ENCODE measurements at regions not wholly inside any gene's neighbourhood (a gene's known extent, or its start where the extent isn't known, plus 50 kb on each side); places are given as distances from the start of the nearest gene placed in this dataset.
"Not testable (repeated sequence)": the region's sequence is repeated elsewhere in the genome, so short reads cannot be mapped to it uniquely, and the experiment has no call there.

DNA sequence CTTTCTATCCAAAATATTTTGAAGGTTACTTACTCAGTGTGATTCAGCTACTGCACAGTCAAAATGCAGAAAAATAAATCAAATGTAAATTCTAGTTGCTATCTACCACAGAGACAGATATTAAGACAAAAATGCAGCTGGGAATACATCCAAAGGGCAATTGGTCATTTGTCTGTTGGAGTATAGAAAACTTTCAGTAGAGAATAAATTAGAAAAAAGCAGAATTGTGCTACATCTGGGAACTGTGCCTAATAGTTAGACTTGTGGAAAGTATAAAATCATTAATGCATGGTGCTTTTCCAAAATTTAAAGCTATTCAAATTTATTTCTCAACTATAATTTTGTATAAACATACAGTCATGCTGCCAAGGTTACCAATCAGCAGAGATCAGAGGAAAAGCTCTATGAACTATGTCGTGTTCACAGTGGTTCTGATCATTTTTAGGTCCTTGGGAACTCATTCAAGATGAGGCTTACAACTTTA is 1635.8 kb downstream of the PCDH9 start:
- DNase-seq, result peak; percentile 36

- DNase-seq, result no peak
Measured at GRCh38 chr13:65593298-65593874, 1636.8 kb downstream of the PCDH9 start.

DNA sequence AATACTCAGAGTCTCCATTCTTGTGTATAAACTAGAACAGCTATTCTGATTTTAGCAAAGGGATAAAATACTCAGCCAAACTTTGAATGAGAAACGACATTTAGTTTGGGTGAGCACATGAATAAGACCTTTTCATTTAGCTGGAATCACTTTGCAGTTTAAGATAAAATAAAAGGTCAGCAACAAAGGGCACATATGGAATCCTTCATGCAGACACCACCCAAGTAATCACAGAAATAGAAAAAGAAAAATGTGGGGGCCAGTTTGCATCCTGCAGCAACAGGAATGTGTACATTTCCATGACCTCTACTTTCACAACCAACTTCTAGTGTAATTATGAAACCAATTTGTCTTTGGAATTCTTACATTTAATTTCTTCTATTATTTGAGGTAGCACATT is 1637.4 kb downstream of the PCDH9 start:
- no peak for DNase-seq

DNA sequence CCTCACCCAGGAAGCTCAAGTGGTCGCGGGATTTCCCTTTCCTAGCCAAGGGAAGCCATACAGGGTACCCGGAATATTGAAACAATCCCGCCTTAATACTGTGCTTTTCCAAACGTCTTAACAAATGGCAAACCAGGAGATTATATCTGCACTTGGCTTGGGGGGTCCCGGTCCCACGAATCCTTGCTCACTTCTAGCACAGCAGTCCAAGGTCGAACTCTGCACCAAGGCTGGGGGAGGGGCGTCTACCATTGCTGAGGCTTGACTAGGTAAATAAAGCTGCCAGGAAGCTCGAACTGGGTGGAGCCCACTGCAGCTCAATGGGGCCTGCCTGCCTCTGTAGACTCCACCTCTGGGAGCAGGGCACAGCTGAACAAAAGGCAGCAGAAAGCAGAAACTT is 1644.8 kb downstream of the PCDH9 start:
- no peak for DNase-seq

GRCh38 chr13:65584126-65584525 is 1646.0 kb downstream of the PCDH9 start:
- DNase-seq, result no peak

DNA sequence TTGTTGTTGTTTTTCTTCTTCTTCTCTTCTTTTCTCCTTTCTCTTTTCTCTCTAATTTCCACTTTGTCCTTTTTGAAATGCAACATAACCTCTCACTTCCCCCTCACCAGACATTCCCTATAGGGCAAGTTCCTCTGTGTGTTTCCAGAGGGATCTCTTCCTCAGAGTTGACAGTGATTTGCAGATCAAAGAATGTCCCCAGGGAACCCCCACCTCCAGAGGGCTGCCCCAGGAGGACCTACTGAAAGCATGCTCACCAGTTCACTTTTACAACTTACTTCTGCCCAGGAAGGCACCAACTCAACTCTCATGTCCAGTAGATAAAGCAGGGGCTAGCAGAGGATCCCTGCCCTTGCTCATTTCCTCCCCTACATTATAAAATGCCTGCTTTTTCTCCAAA is 1648.0 kb downstream of the PCDH9 start:
- DNase-seq, result no peak

DNA sequence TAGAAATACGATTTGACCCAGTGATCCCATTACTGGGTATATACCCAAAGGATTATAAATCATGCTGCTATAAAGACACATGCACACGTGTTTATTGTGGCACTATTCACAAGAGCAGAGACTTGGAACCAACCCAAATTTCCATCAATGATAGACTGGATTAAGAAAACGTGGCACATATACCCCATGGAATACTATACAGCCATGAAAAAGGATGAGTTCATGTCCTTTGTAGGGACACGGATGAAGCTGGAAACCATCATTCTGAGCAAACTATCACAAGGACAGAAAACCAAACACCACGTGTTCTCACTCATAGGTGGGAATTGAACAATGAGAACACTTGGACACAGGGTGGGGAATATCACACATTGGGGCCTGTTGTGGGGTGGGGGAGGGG is 1665.6 kb downstream of the PCDH9 start:
- not testable (repeated sequence) for DNase-seq

GRCh38 chr13:65562305-65562704 is 1667.8 kb downstream of the PCDH9 start:
- DNase-seq, result no peak

GRCh38 chr13:65560936-65561335 is 1669.2 kb downstream of the PCDH9 start:
- no peak for DNase-seq

DNA sequence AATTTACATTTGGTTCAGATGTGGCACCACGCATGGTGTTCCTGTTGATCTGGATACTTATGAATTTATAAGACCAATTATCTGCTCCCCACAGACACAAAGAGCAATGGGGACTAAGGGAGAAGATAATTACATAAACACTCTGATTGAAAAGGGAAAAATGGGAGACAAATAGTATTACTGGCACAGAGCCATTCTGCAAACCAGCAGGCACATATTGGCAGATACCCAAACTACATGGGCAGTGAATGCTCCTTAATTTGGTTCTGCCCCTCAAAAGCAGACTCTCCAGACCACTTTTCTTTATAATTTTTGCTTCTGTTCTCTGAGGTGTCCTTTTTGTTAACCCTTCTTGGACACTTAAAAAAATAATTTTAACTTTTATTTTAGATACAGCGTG is 1674.2 kb downstream of the PCDH9 start:
- peak; percentile 3 for DNase-seq

GRCh38 chr13:65553096-65553727 is 1676.9 kb downstream of the PCDH9 start:
- no peak for DNase-seq

DNA sequence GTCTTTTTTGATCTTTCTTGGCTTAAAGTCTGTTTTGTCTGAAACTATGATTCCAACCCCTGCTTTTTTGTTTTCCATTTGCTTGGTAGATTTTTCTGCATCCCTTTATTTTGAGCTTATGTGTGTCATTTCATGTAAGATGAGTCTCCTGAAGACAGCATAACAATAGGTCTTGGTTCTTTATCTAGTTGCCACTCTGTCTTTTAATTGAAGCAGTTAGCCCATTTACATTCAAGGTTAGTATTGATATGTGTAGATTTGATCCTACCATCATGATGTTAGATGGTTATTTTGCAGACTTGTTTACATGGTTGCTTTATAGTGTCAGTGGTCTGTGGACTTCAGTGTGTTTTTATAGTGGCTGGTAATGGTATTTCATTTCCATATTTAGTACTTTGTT is 1678.9 kb downstream of the PCDH9 start:
- DNase-seq, result no peak

DNA sequence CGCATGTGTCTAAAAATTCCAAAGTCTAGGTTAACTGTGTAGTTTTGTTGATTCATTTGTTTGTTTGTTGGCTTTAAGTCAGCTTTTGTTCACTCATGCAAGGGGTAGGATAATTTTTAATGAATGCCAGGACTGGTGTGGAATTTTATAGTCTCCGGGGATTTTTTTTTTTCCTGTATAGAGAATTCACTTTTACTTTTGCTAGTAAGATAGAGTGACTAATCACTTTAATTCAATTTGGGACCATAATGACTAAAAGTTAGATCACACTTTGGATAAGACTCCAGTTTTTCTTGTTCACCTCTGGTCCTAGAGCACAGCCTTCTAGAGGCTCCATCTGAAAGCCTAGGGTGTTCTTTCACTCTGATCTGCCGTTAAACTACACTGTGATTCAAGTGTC is 1690.0 kb downstream of the PCDH9 start:
- DNase-seq, result no peak

- no peak for DNase-seq
Measured at GRCh38 chr13:65535370-65535769, 1694.8 kb downstream of the PCDH9 start.

- DNase-seq, result no peak
Measured at GRCh38 chr13:65532231-65532630, 1697.9 kb downstream of the PCDH9 start.

GRCh38 chr13:65530688-65531087 is 1699.4 kb downstream of the PCDH9 start:
- DNase-seq, result no peak

GRCh38 chr13:65529541-65529940 is 1700.6 kb downstream of the PCDH9 start:
- no peak for DNase-seq

DNA sequence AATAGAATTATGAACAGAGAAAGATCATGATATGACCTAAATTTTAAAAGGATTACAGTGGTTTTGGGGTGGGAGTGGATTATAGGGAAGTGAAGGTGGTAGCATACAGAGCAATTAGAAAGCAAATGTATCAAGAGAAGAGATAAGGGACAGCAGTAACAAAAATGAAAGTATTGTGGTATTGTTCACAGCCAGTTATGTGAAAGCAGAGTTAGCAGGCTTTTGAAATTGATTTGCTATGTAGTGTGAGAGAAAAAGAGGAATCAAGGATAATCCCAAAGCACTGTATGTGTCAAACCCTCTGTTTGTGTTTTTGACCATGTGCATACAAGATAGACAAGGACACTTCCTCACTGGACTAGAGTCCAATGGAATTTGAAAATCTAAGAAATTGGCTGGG is 1721.4 kb downstream of the PCDH9 start:
- DNase-seq, result no peak

- no peak for DNase-seq
Measured at GRCh38 chr13:65508338-65508737, 1721.8 kb downstream of the PCDH9 start.

DNA sequence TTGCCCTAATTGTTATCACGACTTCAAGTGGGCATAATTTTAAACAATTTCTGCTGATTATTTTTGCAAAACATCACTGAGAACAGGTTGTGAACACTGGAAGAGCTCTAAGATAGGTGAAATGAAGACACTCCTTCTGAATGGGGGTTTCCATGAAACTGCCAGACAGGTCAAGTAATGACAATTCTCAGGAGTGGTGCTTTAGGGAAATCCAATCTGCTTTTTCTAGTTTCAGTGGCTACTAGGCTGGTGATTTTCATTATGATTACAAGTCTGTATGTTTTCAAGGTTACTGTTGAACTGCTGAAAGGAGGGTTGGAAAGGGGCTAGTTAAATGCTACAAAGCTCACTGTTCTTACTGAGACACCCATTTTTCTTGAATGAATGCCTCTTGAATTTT is 1724.2 kb downstream of the PCDH9 start:
- no peak for DNase-seq

DNA sequence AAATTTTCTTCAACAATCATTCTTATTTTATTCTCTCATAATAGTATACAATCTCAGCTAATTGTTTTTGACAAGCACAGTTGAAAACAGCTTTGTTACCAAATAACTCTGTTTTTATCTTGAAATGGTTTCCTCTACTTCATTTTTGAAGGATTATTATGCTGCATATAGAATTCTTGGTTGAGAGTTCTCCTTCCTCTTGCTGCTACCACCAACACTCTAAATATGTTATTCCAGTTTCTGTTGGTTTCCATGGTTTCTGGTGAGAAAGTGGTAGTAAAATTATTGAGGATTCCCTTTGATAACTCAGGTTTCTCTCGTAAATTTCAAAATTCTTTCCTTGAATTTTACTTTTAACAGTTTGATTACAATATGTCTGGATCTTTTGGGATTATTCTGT is 1725.9 kb downstream of the PCDH9 start:
- no peak for DNase-seq

GRCh38 chr13:65500481-65500880 is 1729.7 kb downstream of the PCDH9 start:
- DNase-seq, result no peak

- peak; percentile 9 for DNase-seq
Measured at GRCh38 chr13:65499256-65499655, 1730.9 kb downstream of the PCDH9 start.

DNA sequence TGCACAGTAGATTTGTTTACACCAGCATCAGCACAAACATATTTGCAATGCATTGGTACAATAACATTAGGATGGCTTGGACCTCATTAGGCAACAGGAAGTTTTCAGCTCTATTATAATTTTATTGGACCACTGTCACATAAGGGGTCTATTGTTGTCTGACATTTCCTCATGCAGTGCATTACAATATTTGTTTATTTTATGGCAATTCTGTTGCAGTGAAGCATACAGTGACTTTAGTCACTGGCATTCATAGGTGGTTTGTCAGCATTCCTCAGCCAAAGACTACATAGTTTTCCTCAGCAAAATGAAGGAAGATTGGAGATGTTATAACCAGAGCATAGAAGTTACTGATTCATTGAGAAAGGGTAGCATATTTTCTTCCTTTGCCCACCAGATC is 1732.9 kb downstream of the PCDH9 start:
- DNase-seq, result no peak

- DNase-seq, result not testable (repeated sequence)
Measured at GRCh38 chr13:65490725-65491124, 1739.4 kb downstream of the PCDH9 start.

All from tongue (tissue), 1 donor.